ENCODE measurements at regions not wholly inside any gene's neighbourhood (a gene's known extent, or its start where the extent isn't known, plus 50 kb on each side); places are given as distances from the start of the nearest gene placed in this dataset.

GRCh38 chr9:105026451-105026850 lies 98.5 kb upstream of the ABCA1 start:
- TF ChIP-seq JUN (IDR thresholded peaks at IDR 0.05; ENCODE audit: borderline replicate concordance, insufficient read depth, insufficient read length, low read depth): no peak
- TF ChIP-seq MYC (IDR thresholded peaks at IDR 0.05; ENCODE audit: low read depth, low read length): no peak
- TF ChIP-seq POLR2AphosphoS5 (IDR thresholded peaks at IDR 0.05; ENCODE audit: insufficient read depth, low read depth, low read length): no peak
- TF ChIP-seq CTCF (IDR thresholded peaks at IDR 0.05; ENCODE audit: extremely low read depth in 1 of 2, insufficient read depth in 1 of 2, low read depth in 1 of 2, low read length in 2 of 2): no peak
- TF ChIP-seq FOS (IDR thresholded peaks at IDR 0.05; ENCODE audit: borderline replicate concordance, insufficient read depth, low read length): no peak
- TF ChIP-seq POLR2A (IDR thresholded peaks at IDR 0.05; ENCODE audit: low read depth, low read length): no peak
- no peak for TF ChIP-seq EZH2 (IDR thresholded peaks at IDR 0.05; ENCODE audit: borderline replicate concordance, low read depth, low read length, severe bottlenecking)
- no peak for TF ChIP-seq GATA2 (IDR thresholded peaks at IDR 0.05; ENCODE audit: insufficient read depth, insufficient read length, low read depth, low read length)
- H3K4me1 ChIP-seq (ENCODE audit: control insufficient read depth, extremely low read depth, insufficient read depth, low read length): no peaks in the 10 kb centered on the region
- H3K27ac ChIP-seq (ENCODE audit: insufficient read depth, low read depth, low read length): no peak overlapping the region
- H3K4me2 ChIP-seq (ENCODE audit: insufficient read depth, low read length): no peak overlapping the region
- no peaks in the 10 kb centered on the region for H3K36me3 ChIP-seq (ENCODE audit: control insufficient read depth in 2 of 2, extremely low read depth in 1 of 2, insufficient read depth in 2 of 2, low read length in 2 of 2)
- no TSS peak for BruUV-seq (replicated peaks)
- no peak overlapping the region for H3K4me3 ChIP-seq (replicated peaks in 1 of 3; ENCODE audit: insufficient read depth in 1 of 3, low read depth in 1 of 3, low read length in 3 of 3)
- no peaks in the 10 kb centered on the region for H3K27me3 ChIP-seq (ENCODE audit: control insufficient read depth in 2 of 2, insufficient read depth in 2 of 2, low read length in 2 of 2)
- H3K9me3 ChIP-seq (replicated peaks; ENCODE audit: control insufficient read depth, insufficient read depth, low read length): no peaks in the 10 kb centered on the region
- no peak for DNase-seq (ENCODE audit: low read depth, low spot score)
- no peaks in the 10 kb centered on the region for H4K20me1 ChIP-seq (replicated peaks; ENCODE audit: control insufficient read depth, extremely low read depth, insufficient read depth, low read length)
- H3K9me1 ChIP-seq (replicated peaks; ENCODE audit: control insufficient read depth, extremely low read depth, insufficient read depth, low read length): no peaks in the 10 kb centered on the region
- ChIA-PET CTCF (no interaction called here), POLR2A (no interaction called here)
- intact Hi-C loops (cut with micrococcal nuclease) (no loop called here), dilution Hi-C loops (cut with MboI; ENCODE audit: extremely low pct_ligation_motif_present, low sequenced_read_pairs) (no loop called here)
- H3K79me2 ChIP-seq (ENCODE audit: control insufficient read depth, insufficient read depth, low read length): no peaks in the 10 kb centered on the region
- H3K9ac ChIP-seq (replicated peaks; ENCODE audit: extremely low read depth, insufficient read depth, low read length): no peak overlapping the region
- FAIRE-seq: no peak
- no peak overlapping the region for H2AFZ ChIP-seq (ENCODE audit: low read depth, low read length)

Data from endothelial cell of umbilical vein (primary cell).